PC-9 (cell line): ENCODE measurements at regions not wholly inside any gene's neighbourhood (a gene's known extent, or its start where the extent isn't known, plus 50 kb on each side); places are given as distances from the start of the nearest gene placed in this dataset.

Experiments used
- EZH2 ChIP-seq: fragments of 200-600 bp; sonication (generic); IDR thresholded peaks from 2 replicates; pipeline ENCODE4 v1.8.0; 2017; ENCODE audit warnings: antibody characterized with exemption, low read depth
- TF ChIP-seq, protein P1 (sequence below): fragments of 200-600 bp; sonication (generic); conservative IDR thresholded peaks from 2 replicates; pipeline ENCODE4 v1.6.1; 2017; ENCODE audit warnings: mixed run types, antibody characterized with exemption, mild to moderate bottlenecking, moderate library complexity

DNA sequence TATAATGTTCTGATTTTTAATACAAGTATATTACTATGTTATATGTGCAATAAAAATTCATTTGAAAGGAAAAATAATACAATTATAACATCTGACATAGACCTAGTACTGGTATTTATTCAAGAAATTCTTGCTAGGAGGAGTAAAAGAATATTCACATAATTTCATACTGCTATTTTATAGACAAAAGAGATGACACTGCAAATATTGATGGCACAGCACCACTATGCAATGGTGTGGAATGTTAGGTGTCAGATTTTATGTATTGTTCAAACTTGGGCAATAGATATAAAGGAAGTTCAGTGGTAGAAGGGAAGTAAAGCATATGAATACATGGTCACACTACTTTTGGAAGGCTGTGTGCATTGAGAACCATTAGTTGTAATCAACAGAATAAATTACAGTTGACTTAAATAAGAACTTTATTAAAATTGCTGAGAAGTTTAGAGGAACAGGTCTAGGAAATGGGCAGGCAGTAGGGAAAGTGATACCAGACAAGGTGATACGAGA lies 143.9 kb downstream of the OR2K2 start:
- TF ChIP-seq EZH2: no peak
- TF ChIP-seq, protein P1, sequence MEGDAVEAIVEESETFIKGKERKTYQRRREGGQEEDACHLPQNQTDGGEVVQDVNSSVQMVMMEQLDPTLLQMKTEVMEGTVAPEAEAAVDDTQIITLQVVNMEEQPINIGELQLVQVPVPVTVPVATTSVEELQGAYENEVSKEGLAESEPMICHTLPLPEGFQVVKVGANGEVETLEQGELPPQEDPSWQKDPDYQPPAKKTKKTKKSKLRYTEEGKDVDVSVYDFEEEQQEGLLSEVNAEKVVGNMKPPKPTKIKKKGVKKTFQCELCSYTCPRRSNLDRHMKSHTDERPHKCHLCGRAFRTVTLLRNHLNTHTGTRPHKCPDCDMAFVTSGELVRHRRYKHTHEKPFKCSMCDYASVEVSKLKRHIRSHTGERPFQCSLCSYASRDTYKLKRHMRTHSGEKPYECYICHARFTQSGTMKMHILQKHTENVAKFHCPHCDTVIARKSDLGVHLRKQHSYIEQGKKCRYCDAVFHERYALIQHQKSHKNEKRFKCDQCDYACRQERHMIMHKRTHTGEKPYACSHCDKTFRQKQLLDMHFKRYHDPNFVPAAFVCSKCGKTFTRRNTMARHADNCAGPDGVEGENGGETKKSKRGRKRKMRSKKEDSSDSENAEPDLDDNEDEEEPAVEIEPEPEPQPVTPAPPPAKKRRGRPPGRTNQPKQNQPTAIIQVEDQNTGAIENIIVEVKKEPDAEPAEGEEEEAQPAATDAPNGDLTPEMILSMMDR: no peak
